Right lung (tissue), 2 donors: ENCODE measurements at regions not wholly inside any gene's neighbourhood (a gene's known extent, or its start where the extent isn't known, plus 50 kb on each side); places are given as distances from the start of the nearest gene placed in this dataset.

Source experiments
- DNase-seq, 2 donors: peaks; one replicate each; pipeline ENCODE4 v3.0.0-alpha.2; 2013

GRCh38 chr18:41754332-41754731 lies 200.7 kb upstream of the PIK3C3 start:
- no peak for DNase-seq

- DNase-seq, result no peak
These were observed 201.2 kb upstream of the PIK3C3 start for GRCh38 chr18:41753826-41754225.

DNA sequence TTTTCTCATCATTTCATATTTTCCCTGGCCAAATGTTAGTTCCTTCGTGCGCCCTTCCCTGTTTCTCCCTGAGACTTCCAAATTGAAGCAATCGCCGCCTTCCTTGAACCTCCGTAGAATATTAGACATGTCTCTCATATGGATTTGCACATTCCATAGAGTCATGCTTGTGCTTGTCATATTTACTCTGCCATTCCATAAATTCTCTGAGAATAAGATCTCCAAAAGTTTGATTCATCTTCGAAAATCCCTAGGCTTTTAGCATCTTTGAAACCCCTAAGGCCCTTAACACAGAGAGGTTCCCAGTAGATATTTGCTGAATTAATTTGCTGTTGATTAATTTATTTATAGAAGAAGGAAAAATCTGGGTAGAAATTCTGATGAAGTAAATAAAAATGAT lies 202.2 kb upstream of the PIK3C3 start:
- no peak for DNase-seq

DNA sequence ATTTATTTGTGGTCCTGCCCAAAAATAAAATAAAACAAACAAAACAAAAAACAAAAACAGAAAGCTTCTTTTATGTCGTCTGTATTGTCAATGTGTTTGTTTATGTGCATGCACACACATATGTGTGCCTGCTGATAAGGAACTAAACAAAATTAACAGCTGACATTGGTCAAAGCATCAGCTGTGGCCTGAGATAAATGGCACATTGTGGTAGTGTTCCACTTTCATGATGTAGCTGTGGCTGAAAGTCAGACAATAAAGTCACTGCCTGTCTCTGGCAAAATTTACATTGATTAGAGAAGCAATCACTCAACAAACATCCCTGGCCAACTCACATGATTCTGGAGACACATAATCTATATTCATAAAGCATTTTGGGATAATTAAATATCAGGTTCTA lies 203.4 kb upstream of the PIK3C3 start:
- DNase-seq, result no peak

DNA sequence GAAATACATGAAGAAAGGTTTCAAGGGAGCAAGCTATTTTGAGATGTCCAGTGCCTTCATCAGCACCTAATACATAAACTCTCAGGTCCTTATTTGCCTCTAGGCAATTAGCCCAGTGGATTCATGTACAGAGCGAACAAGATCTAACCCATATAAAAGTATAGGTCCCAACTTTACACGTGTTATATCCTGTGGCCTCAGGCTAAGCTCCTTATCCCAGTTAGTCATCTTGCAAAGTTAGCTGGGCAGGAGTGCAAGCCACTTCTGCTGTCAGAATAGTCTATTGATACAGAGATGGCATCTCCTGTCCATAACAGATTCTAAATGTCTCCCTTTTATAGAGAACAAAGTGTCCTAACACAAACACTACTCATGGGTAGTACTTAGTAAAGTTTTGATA lies 203.9 kb upstream of the PIK3C3 start:
- DNase-seq, result no peak

DNA sequence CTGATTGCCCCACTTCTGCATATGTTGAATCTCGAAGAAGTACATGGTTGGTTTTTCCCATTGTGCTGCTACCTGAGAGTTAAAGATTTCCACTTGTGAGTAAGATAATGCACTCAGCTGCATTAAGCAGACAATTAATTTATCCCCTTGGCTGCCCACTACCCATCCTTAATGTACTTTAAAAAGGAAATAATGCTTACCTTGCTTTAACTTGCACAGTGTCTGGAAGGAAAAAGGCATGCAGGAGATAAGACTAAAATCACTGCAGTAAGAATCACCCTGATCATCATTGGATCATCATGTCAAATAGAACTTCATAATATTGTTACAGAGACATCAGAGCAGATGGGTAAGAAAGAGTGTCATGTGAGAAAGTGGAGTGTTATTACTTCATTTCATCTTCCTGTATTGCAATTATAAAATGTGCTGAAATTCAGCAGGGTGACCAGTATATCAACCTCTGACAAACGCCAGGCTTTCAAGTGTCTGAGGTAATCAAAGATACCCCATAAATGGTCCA lies 207.3 kb upstream of the PIK3C3 start:
- no peak for DNase-seq

DNA sequence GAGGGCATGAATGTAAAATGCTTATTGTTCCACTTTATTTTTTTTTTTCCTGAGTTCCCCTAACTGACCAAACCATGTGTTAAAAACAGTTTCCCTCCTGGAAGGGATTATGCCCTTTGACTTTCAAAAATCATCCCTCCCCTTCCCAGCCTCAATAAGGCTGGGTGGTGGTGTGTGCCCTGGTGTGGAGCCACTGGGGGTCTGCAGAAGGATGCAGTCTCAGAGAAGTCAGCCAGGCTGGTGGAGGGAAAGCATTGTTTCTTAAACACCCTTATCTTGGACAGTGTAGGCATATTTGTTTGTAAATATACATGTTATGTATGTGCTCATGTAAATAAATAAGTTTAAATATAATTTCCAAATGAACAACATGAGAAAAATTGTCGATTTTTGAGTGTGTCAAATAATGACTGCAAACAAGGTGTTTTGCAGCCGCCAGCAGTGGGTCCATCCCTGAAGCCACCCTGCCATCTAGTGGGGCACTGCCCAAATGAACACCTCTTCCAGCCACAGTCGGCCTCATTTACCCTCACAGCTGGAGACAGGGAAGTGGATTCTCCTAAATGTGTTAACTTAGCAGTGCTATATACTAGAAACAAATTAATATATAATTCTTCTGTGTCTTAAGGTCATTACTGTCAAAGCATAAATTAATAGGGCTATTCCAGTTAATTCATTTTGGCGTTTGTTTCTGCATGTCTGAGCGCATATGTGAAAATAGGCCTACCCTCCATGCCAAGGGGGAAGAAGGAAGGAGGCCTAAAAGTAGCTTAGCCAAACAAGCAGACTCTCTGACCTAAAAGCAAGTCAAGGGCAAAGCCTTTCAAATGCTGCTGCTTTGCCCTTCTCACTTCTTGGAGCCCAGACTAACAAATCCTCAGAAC lies 209.6 kb upstream of the PIK3C3 start:
- DNase-seq, result peak; percentile 42 to 50

GRCh38 chr18:41744421-41745030 lies 210.5 kb upstream of the PIK3C3 start:
- DNase-seq, result no peak

GRCh38 chr18:41737218-41737617 lies 217.8 kb upstream of the PIK3C3 start:
- no peak for DNase-seq

DNA sequence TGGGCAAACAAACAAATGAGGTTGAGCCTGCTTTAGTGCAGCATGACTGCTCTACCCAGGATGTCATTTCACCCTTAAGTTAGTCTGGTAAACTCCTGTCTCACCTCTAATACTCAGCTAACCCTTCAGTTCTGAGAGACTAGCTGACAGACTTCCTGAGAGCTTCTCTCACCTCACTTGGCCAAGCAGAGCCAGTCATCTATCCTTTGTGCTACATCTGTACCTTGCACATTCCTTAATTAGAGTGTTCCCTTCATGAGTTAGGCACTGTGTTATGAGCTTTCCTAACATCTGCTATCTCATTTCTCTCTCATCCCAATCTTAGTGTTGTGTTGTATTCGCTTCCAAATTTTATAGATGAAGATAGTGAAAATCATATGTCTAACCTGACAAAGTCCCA lies 220.1 kb upstream of the PIK3C3 start:
- no peak for DNase-seq

GRCh38 chr18:41732356-41732755 lies 222.7 kb upstream of the PIK3C3 start:
- DNase-seq, result no peak

DNA sequence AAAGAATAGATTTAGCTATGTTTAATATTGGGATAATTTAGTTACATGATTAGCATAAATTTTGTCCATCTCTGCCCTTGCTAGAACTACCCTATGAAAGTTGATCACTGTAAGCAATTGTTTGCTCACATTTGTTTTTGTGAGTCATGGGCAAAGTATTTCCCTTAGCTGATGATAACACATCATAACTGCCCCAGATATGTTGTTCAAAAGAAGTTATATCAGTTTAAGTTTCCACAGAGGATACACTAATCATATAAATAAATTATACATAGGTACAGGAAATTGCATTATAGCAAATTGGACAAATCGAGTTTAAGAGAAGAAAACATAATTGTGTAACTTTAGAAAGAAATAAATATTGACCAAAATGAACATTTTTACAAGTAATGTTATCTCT lies 223.2 kb upstream of the PIK3C3 start:
- no peak for DNase-seq

- no peak for DNase-seq
These were observed 230.8 kb upstream of the PIK3C3 start for GRCh38 chr18:41724195-41724594.

DNA sequence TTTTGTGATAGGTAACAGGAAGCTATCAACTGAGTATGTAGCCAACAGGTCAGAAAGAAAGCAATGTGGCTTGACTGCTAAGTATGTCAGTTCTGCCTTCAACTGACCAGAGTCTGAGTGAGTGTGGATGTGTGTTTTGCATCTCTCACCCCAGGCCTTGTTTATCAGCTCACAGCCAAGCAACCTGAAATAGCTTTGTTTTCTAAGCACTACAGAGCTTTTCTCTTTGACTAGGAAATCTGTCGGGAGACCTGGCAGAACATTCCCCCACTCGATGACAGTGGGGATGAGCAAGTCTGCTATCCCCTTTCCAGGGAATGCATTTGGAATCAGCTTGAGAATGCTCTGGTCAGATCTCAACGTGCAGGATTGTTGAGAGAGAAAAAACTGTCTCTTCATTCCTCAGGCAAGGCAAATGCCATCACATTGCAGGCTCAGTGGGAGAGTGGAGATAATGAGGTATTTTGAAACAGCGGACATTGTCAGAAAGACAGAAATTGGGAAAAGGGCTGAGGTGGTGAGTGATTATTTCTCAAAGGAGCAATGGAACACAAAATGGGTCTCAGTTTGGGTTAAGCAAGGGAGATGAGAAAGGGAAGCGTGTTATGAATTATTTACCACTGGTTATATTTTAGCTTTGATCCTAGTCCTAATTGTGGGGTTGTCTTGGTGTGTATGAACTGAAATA lies 233.8 kb upstream of the PIK3C3 start:
- peak in 1 of 2 donors; percentile 40 for DNase-seq

GRCh38 chr18:41720226-41720625 lies 234.8 kb upstream of the PIK3C3 start:
- DNase-seq, result no peak

DNA sequence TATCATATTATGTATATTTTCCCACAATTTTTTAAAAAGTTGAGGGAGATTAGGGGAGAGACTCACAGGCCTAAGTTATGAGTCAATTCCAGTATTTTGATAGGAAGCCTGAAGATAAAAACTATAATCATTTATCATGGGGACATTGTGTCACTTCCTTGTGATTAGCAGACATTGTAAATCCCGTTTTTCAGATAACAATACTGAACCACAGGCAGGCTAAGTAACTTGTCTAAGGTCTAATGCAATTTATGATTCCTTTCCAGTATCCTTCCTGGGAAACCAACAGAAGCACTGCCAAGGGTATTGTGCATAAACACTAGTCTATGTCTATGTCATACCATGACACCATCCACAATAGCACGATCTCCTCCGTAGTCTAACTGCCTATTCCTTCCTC lies 235.2 kb upstream of the PIK3C3 start:
- DNase-seq, result no peak

- no peak for DNase-seq
These were observed 240.2 kb upstream of the PIK3C3 start for GRCh38 chr18:41714872-41715271.

DNA sequence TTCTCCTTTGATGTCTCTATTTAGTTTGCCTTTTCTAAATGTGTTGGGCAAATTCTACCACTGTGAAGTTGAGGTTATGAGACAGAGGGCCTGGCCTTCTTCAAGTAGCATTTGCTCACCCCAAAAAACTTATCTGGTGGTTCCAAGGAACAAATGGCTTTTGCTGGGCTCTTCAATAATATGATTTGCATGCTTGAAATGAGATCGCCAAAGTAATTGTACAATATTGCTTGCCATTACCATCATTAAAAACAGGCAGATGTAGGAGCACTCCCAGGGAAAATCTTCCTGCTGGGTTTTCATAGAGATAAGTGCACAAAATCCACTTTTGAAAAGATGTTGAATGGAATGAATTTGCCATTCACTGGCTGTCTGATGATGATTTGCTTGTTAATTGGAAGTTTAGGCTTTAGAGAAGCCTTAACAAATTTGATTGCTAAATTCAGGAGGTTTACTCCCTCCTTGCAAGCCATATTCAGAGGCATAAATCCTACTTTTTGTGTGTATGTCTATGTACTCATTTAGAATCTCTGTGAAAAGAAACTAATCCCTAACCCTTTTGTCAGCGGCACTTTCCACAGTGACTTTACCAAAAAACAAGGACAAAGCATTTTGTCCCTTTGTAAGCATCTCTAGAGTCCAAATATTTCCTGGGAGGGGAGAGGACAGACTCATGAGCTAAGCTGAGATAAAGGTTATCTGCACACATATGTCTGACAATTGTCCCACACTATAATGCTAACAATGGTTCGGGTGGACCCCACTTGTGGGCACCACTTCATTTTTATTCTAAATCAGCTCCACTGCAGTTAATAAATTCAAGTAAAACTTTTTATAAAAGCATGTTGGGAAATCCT lies 240.8 kb upstream of the PIK3C3 start:
- DNase-seq, result no peak

DNA sequence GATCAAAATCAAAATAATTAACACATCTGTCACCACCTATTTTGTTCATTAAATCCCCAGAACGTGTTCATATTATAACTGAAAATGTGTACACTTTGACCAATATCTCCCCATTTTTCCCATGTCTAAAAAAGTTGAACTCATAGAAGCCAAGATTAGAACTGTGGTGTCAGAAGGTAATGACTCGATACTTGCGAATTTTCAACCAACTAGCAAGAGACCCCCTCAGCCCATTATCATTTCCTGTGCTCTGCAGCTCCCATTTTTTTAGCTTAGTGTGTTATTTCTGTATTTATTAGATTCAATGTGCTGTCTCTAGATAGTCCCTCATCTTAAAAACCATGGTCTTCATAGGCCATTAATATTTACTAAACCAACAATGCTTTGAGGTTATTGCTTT lies 248.7 kb upstream of the PIK3C3 start:
- no peak for DNase-seq

- no peak for DNase-seq
These were observed 251.1 kb upstream of the PIK3C3 start for GRCh38 chr18:41703744-41704530.

DNA sequence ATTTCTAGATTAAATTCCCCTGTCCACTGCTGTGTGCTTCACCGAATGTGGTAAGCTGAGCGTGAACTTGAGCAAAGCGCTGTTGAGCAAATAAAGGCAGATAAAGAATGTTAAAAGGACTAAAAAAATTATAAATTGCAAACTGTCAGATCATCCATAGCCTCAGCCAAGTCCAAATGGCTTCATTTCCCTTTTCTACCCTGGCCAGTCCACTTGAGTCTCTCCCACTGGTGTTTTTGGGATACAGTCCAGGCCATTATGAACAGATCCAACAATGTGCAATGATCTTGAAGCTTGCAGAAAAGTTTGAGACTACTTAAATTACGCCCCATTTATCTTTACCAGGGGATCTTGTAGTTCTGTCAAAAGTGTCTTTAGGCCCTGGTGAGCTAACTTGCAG lies 254.6 kb upstream of the PIK3C3 start:
- DNase-seq, result peak in 1 of 2 donors; percentile 57
